Prostate gland (tissue), 2 donors: ENCODE measurements at regions not wholly inside any gene's neighbourhood (a gene's known extent, or its start where the extent isn't known, plus 50 kb on each side); places are given as distances from the start of the nearest gene placed in this dataset.

Experiments used
- DNase-seq: peaks from one replicate; pipeline ENCODE4 v3.0.0-alpha.2; 2019; ENCODE audit warnings: low spot score
- H3K27ac ChIP-seq, 2 donors: fragments of 200-600 bp; sonication (generic); 2 replicates each; pipeline ENCODE4 v1.5.1; 2017 to 2019
- H3K27me3 ChIP-seq: fragments of 200-600 bp; sonication (generic); replicated peaks from 2 replicates; pipeline ENCODE4 v1.5.1; 2019; ENCODE audit not compliant: insufficient read depth
- H3K36me3 ChIP-seq, 2 donors: fragments of 200-600 bp; sonication (generic); 1 replicate in 1 of 2; 2 replicates in 1 of 2; pipeline versions ENCODE4 v1.5.1 to v1.8.1; 2017 to 2019
- H3K4me1 ChIP-seq: fragments of 200-600 bp; sonication (generic); replicated peaks from 2 replicates; pipeline ENCODE4 v1.5.1; 2019
- H3K4me3 ChIP-seq, 2 donors: fragments of 200-600 bp; sonication (generic); 2 replicates each; pipeline ENCODE4 v1.5.1; 2017 to 2019
- H3K9me3 ChIP-seq: fragments of 200-600 bp; sonication (generic); 2 replicates; pipeline ENCODE4 v1.5.1; 2017
- CTCF ChIP-seq, 4 experiments: fragments of 200-600 bp in 2 of 4; fragments of 450-650 bp in 2 of 4; sonication (generic) in 2 of 4; IDR thresholded peaks; 1 replicate in 3 of 4; 2 replicates in 1 of 4; pipeline ENCODE4 v1.5.1; 2016 to 2019; ENCODE audit warnings: antibody characterized with exemption in 4 of 4, mild to moderate bottlenecking in 2 of 4, moderate library complexity in 2 of 4
- POLR2A ChIP-seq: fragments of 450-650 bp; IDR thresholded peaks from one replicate; pipeline ENCODE4 v1.6.1; 2016; ENCODE audit warnings: antibody characterized with exemption, mild to moderate bottlenecking
- POLR2AphosphoS5 ChIP-seq: sonication (generic); formaldehyde crosslinking; IDR thresholded peaks from one replicate; pipeline ENCODE4 v1.6.1; 2017; ENCODE audit warnings: antibody characterized with exemption
- WGBS: methylation state at CpG from one replicate; pipeline ENCODE4 v1.1.5; 2018; 5-methylcytosine and 5-hydroxymethylcytosine counted together
- intact Hi-C: fragments of 100-400 bp; cut with DNase I; formaldehyde crosslinking; loops from one replicate; pipeline ENCODE4 v1.14.2; 2022

GRCh38 chr15:62873203-62873602 is 169.3 kb upstream of the TPM1 start:
- H3K4me3 ChIP-seq, result no peak overlapping the region
- TF ChIP-seq CTCF (IDR thresholded peaks at IDR 0.05), result no peak
- no peak for TF ChIP-seq POLR2AphosphoS5
- TF ChIP-seq POLR2A, result no peak
- WGBS, result 89% methylated on average over 5 of the region's 5 CpGs
- no peaks in the 10 kb centered on the region for H3K27me3 ChIP-seq
- intact Hi-C loops, result no loop called here
- H3K9me3 ChIP-seq, result no peaks in the 10 kb centered on the region
- no peak for DNase-seq
- H3K27ac ChIP-seq, result no peak overlapping the region
- no peaks in the 10 kb centered on the region for H3K36me3 ChIP-seq
- H3K4me1 ChIP-seq, result no peaks in the 10 kb centered on the region

- intact Hi-C loops, result no loop called here
- 89% methylated on average over 3 of the region's 3 CpGs for WGBS
- Histone ChIP-seq H3K27ac (no peak overlapping the region), H3K27me3 (no peaks in the 10 kb centered on the region), H3K4me1 (no peaks in the 10 kb centered on the region), H3K9me3 (no peaks in the 10 kb centered on the region), H3K4me3 (no peak overlapping the region), H3K36me3 (no peaks in the 10 kb centered on the region)
- TF ChIP-seq POLR2AphosphoS5, result no peak
- no peak for TF ChIP-seq CTCF (IDR thresholded peaks at IDR 0.05)
- TF ChIP-seq POLR2A, result no peak
- no peak for DNase-seq
Observed at GRCh38 chr15:62874064-62874463, 168.5 kb upstream of the TPM1 start.

GRCh38 chr15:62874959-62875625 is 167.5 kb upstream of the TPM1 start:
- no peak for DNase-seq
- Histone ChIP-seq H3K4me1 (no peaks in the 10 kb centered on the region), H3K27ac (no peak overlapping the region), H3K9me3 (no peaks in the 10 kb centered on the region), H3K4me3 (no peak overlapping the region), H3K36me3 (no peaks in the 10 kb centered on the region), H3K27me3 (no peaks in the 10 kb centered on the region)
- intact Hi-C loops, result no loop called here
- TF ChIP-seq CTCF (IDR thresholded peaks at IDR 0.05) (no peak), POLR2AphosphoS5 (no peak), POLR2A (no peak)
- 88% methylated on average over 13 of the region's 13 CpGs for WGBS

- DNase-seq, result no peak
- Histone ChIP-seq H3K4me3 (no peak overlapping the region), H3K36me3 (no peaks in the 10 kb centered on the region), H3K27ac (no peak overlapping the region), H3K9me3 (no peaks in the 10 kb centered on the region), H3K27me3 (no peaks in the 10 kb centered on the region), H3K4me1 (no peaks in the 10 kb centered on the region)
- intact Hi-C loops, result no loop called here
- WGBS, result 88% methylated on average over 4 of the region's 4 CpGs
- no peak for TF ChIP-seq CTCF (IDR thresholded peaks at IDR 0.05)
- no peak for TF ChIP-seq POLR2AphosphoS5
- TF ChIP-seq POLR2A, result no peak
Observed at GRCh38 chr15:62875626-62876021, 166.9 kb upstream of the TPM1 start.

GRCh38 chr15:62877276-62877857 is 165.2 kb upstream of the TPM1 start:
- TF ChIP-seq CTCF (IDR thresholded peaks at IDR 0.05) (no peak), POLR2A (no peak), POLR2AphosphoS5 (no peak)
- Histone ChIP-seq H3K27ac (no peak overlapping the region), H3K4me3 (no peak overlapping the region)

More at GRCh38 chr15:62877276-62877857, 165.2 kb upstream of the TPM1 start:
- 84% methylated on average over 9 of the region's 9 CpGs for WGBS
- H3K4me1 ChIP-seq, result no peaks in the 10 kb centered on the region
- H3K9me3 ChIP-seq, result no peaks in the 10 kb centered on the region
- intact Hi-C loops, result no loop called here
- H3K36me3 ChIP-seq, result no peaks in the 10 kb centered on the region
- no peaks in the 10 kb centered on the region for H3K27me3 ChIP-seq
- DNase-seq, result no peak
